Panc1 (cell line): ENCODE measurements at regions not wholly inside any gene's neighbourhood (a gene's known extent, or its start where the extent isn't known, plus 50 kb on each side); places are given as distances from the start of the nearest gene placed in this dataset.

ENCODE experiments used
- ATAC-seq: fragments of 200-7000 bp; cut with Tn5 transposase; 2 replicates; pipeline ENCODE4 v1.9.1; 2020; ENCODE audit warnings: mild to moderate bottlenecking, moderate library complexity
- BruUV-seq: library from RNA; stranded (reverse); fragments of 400-500 nt; replicated peaks from 2 replicates; lab custom pipeline; 2021; lab: Mats Ljungman, UMichigan
- CTCF ChIA-PET: fragments of 300-600 bp; sonication (Branson Sonifier 250); formaldehyde crosslinking; loops from one replicate; lab custom pipeline; 2022; ENCODE audit warnings: antibody characterized with exemption; lab: Charles Lee
- POLR2A ChIA-PET: fragments of 300-600 bp; sonication (Branson Sonifier 250); formaldehyde crosslinking; loops from one replicate; lab custom pipeline; 2022; ENCODE audit warnings: antibody characterized with exemption; lab: Charles Lee
- DNase-seq: peaks from one replicate; pipeline ENCODE4 v3.0.0-alpha.2; 2010; ENCODE audit warnings: low read depth, low spot score
- H3K27ac ChIP-seq: 2 replicates; pipeline ENCODE4 v1.5.1; 2011; ENCODE audit warnings: mild to moderate bottlenecking, low read length, inconsistent platforms
- H3K27me3 ChIP-seq: fragments of 200-500 bp; sonication (Bioruptor generic); 2 replicates; pipeline ENCODE4 v1.6.0; 2014; ENCODE audit warnings: low read length, inconsistent platforms; ENCODE audit not compliant: control insufficient read depth, insufficient read depth
- H3K36me3 ChIP-seq: fragments of 200-500 bp; sonication (Bioruptor generic); 2 replicates; pipeline ENCODE4 v1.5.1; 2014; ENCODE audit warnings: inconsistent platforms, mild to moderate bottlenecking, low read length, moderate library complexity; ENCODE audit not compliant: control insufficient read depth, insufficient read depth
- H3K4me1 ChIP-seq: 2 replicates; pipeline ENCODE4 v1.5.1; 2011; ENCODE audit warnings: inconsistent platforms, mild to moderate bottlenecking, low read length, moderate library complexity; ENCODE audit not compliant: control insufficient read depth, insufficient read depth
- H3K4me3 ChIP-seq, 2 experiments: 2 replicates each; pipeline ENCODE4 v1.5.1; 2011 to 2012; ENCODE audit warnings: low read depth in 2 of 2, low read length in 2 of 2, mild to moderate bottlenecking in 2 of 2, inconsistent platforms in 1 of 2, moderate library complexity in 1 of 2
- H3K9me3 ChIP-seq: fragments of 200-500 bp; sonication (Bioruptor generic); 2 replicates; pipeline ENCODE4 v1.5.1; 2014; ENCODE audit warnings: low read depth, mild to moderate bottlenecking, inconsistent platforms, low read length, moderate library complexity; ENCODE audit not compliant: control insufficient read depth, insufficient read depth
- CTCF ChIP-seq: fragments of 450-650 bp; IDR thresholded peaks from 2 replicates; pipeline ENCODE4 v1.5.1; 2017; ENCODE audit warnings: mild to moderate bottlenecking
- POLR2AphosphoS5 ChIP-seq: IDR thresholded peaks from 2 replicates; pipeline ENCODE4 v1.6.1; 2012; ENCODE audit warnings: mild to moderate bottlenecking, low read depth, low read length, moderate library complexity
- REST ChIP-seq, 2 experiments: IDR thresholded peaks; 2 replicates each; pipeline ENCODE4 v1.6.1; 2011 to 2012; ENCODE audit warnings: low read depth in 2 of 2, control low read depth in 1 of 2, low read length in 1 of 2, mild to moderate bottlenecking in 1 of 2, moderate library complexity in 1 of 2; ENCODE audit not compliant: insufficient read depth in 1 of 2
- SIN3A ChIP-seq: IDR thresholded peaks from 2 replicates; pipeline ENCODE4 v1.6.1; 2012; ENCODE audit warnings: low read depth, mild to moderate bottlenecking, low read length, moderate library complexity, borderline replicate concordance; ENCODE audit not compliant: insufficient read depth
- TCF7L2 ChIP-seq: IDR thresholded peaks from 2 replicates; pipeline ENCODE4 v1.6.1; 2011; ENCODE audit warnings: mild to moderate bottlenecking, low read depth, low read length, inconsistent platforms
- in situ Hi-C: cut with HindIII; loops from 2 replicates; pipeline ENCODE4 v1.10.0; 2016; ENCODE audit warnings: low sequenced_read_pairs, low pct_unique_long_range_greater_than_20kb
- intact Hi-C: fragments of 100-400 bp; cut with micrococcal nuclease; formaldehyde crosslinking; loops from one replicate; pipeline ENCODE4 v1.10.0; 2022; ENCODE audit not compliant: unreplicated experiment

- ChIA-PET POLR2A (no interaction called here), CTCF (no interaction called here)
- no peak for ATAC-seq
- Histone ChIP-seq H3K4me3 (no peak overlapping the region), H3K9me3 (no peaks in the 10 kb centered on the region), H3K36me3 (no peaks in the 10 kb centered on the region), H3K4me1 (no peaks in the 10 kb centered on the region), H3K27me3 (no peaks in the 10 kb centered on the region), H3K27ac (no peak overlapping the region)
- intact Hi-C loops, result no loop called here
- TF ChIP-seq TCF7L2 (no peak), POLR2AphosphoS5 (no peak), SIN3A (no peak), REST (IDR thresholded peaks at IDR 0.05; ENCODE audit: insufficient read depth in 1 of 2, low read depth in 2 of 2, low read length in 1 of 2) (no peak), CTCF (no peak)
- BruUV-seq, result no TSS peak
- DNase-seq, result no peak
- in situ Hi-C loops, result no loop called here
Measured at GRCh38 chr5:167918184-167918812, 373.1 kb upstream of the WWC1 start.

- Histone ChIP-seq H3K27me3 (no peaks in the 10 kb centered on the region), H3K4me1 (no peaks in the 10 kb centered on the region), H3K36me3 (no peaks in the 10 kb centered on the region), H3K9me3 (no peaks in the 10 kb centered on the region), H3K27ac (no peak overlapping the region), H3K4me3 (no peak overlapping the region)
- POLR2A ChIA-PET, result no interaction called here
- DNase-seq (no peak), ATAC-seq (no peak)
- intact Hi-C loops, result no loop called here
- no peak for TF ChIP-seq TCF7L2
- no peak for TF ChIP-seq CTCF
- no peak for TF ChIP-seq POLR2AphosphoS5
- no peak for TF ChIP-seq REST (IDR thresholded peaks at IDR 0.05; ENCODE audit: insufficient read depth in 1 of 2, low read depth in 2 of 2, low read length in 1 of 2)
- TF ChIP-seq SIN3A, result no peak
- in situ Hi-C loops, result no loop called here
- no TSS peak for BruUV-seq
- CTCF ChIA-PET, result no interaction called here
Measured at GRCh38 chr5:167918813-167919483, 372.5 kb upstream of the WWC1 start.
